Stimulated activated CD4-positive, alpha-beta T cell treated with anti-CD3 and anti-CD28 coated beads, Interleukin-15, amount 100 ng/mL, for 24 hours (primary cell): ENCODE measurements at regions not wholly inside any gene's neighbourhood (a gene's known extent, or its start where the extent isn't known, plus 50 kb on each side); places are given as distances from the start of the nearest gene placed in this dataset.
"Not testable (repeated sequence)": the region's sequence is repeated elsewhere in the genome, so short reads cannot be mapped to it uniquely, and the experiment has no call there.

Source experiments
- DNase-seq: peaks from one replicate; pipeline ENCODE4 v3.0.0-alpha.2; 2020

DNA sequence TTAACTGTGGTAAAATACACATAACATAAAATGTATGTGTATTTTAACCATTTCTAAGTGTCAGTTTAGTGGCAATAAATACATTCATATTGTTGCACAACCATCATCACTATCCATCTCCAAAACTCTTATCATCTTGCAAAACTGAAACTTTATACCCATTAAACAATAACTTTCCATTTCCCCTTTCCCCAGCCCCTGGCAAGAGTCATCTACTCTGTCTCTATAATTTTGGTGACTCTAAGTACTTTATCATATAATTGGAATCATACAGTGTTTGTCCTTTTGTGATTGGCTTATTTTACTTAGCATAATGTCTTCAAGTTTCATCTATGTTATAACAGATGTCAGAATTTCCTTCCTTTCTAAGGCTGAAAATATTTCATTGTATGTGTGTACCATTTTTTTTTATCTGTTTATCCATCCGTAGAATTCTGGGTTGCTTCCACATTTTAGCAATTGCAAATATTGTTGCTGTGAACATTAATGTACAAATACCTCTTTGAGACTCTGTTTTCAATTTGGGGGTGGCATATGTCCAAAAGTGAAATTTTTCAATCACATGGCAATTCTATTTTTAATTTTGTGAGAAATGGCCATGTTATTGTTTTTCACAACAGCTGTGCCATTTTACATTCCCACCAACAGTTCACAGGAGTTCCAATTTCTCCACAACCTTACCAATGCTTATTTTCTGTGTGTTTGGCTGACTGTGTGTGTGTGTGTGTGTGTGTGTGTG, 153.9 kb upstream of the GORAB start:
- DNase-seq = no peak

- DNase-seq = no peak
Observed at GRCh38 chr1:170385750-170386149, 146.2 kb upstream of the GORAB start.

DNA sequence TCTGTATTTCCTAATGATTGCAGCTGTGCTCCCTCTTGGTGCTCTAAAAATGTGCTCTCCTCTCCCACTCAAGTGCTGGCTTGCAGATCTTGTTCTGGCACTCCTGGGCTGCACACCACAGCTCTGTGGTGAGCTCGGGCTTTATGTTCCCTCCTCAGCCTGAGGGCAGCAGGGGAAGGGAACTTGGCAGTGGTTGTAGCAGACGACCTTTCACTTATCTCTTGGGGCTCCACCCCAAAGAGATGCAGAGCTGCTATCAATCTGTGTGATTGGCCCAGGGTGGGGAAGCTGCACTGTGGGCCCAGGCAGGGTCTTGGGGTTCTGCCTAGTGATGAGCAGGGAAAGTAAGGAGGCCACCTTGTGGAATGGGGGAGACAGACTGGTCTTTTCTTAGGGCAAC, 143.5 kb upstream of the GORAB start:
- no peak for DNase-seq

GRCh38 chr1:170395149-170395548, 136.8 kb upstream of the GORAB start:
- DNase-seq = no peak

DNA sequence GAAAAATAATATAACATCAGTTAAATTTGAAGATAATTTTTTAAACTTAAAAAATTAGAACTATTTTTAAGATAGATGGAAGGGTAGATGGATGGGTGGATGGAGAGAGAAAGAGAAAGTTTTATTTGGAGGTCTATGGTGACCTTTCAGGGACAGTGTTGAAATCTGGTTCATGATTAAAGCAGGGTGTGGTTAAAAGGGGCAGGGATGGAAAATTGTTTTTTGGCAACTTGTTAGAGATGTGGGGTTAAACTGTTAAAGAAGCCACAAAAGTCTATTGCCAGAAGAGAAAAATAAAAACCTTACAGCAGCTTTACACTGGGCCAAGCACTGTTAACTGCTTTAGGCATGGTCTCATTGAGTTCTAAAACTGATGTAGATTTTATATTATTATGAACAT, 134.9 kb upstream of the GORAB start:
- no peak for DNase-seq

DNA sequence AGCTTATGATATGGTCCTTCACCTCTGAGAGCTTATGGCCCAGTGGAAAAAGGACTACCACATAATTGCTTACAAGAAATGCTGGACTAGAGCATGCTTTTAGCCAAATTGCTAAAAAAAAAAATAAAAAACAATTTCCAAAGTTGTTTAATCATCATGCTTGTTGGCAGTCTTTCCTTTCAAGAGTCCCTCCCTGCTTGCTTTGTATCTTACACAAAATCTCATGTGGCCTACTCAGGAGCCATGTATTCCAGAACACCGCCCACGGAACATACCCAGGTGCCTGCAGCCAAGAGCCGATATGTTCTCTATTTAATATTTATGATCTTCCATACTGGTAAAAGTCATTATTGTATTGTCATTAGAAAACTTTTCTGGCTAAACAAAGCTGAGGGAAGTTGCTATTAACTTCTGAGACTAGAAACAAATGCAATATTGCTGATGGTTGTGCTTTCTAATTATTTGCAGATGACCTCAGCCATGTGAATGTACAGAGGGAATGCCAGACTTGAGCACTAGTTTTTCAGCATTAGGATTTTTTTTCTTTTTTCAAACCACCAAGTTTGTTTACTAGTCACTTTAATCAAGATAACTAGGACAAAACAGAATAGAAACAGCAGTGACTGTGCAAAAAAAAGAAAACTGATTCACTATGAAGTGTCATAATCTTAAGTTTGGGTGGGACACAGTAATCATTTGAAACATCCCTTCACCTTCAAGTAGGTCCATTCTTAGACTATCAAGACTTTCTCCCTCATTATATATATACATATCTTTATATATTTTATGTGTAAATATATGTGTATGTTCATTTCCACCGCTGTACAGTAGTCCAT, 129.3 kb upstream of the GORAB start:
- no peak for DNase-seq

GRCh38 chr1:170407138-170407537, 124.8 kb upstream of the GORAB start:
- DNase-seq = no peak

GRCh38 chr1:170407581-170407980, 124.4 kb upstream of the GORAB start:
- no peak for DNase-seq

- no peak for DNase-seq
Observed at GRCh38 chr1:170410401-170411166, 121.4 kb upstream of the GORAB start.

DNA sequence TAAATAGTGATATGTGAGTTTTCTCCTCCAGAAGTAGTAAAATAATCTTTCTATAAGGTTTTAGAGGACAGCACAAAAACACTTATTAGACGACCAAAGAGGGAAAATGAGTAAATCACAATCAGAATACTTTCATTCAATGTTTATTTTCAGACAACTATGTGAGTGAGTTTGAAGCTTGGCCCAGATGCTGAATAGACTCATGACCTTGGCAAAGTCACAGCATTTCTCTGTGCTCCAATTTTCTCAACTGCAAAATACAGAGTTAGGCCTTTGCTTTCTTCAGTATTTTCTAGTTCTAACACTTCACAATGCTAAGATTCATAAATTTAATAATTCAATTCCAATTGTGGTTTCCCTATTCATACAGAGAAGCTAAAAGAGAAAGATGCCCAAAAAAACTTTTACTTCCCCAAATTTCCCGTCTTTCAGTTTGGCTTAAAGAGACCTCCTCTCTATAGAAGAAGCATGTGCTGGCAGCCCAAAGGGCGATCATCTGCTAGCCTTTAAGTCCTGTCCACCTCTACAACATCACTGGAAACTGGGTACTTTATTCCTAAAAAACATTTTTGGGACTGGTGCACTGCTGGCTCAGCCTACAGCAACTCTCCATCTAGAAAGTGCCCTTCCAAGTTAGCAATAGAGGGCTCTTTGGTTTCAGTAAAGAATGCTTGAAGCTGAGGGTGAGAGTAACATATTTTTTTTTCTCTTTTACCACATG, 116.8 kb upstream of the GORAB start:
- DNase-seq = no peak

DNA sequence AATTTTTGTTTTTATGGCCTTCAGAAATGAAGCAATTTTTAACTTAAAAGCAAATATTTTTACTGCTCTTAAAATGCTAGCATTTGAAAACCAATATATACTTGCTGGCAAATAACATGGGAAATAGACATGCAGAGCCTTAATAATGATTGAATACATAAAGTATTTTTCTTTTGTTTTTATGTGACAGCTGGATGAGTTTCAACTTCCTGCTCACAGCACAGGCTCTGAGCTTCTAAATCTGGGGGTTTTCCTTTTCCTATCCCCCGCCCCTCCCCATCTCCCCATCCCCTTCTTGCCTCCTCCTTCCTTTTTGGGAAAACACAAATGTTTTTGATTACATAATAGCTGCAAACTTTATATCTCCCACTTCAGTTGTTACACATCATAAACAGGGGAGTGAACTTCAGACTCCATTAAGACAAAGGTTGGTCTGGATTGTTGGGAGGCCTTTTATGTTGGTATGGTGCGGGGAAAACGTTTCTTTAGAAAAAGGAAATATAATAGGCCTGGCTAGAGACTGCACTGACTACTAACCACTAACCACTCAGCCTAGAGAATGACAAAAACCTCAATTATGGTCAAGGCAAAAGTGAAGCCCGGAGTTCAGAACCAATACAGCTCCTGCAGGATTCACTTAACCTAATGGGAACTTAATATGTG, 116.1 kb upstream of the GORAB start:
- no peak for DNase-seq

DNA sequence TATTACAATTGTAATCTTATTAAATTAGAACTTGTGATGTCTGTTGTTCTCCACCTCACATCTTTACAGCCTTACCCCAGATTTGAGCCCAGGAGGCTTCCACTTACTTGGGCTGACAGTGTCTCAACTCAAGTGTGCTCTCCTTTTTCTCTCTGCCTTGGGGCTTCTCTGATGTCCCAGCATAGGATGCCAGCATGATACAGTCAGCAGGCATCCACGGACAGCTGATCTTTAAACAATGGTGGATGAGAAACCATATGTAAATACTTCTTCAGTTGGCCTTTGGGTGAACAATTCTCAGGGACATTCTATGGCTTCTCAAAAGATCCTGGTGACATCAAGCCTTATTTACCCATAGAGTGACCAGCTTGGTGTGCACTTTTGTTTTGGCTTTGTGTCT, 107.6 kb upstream of the GORAB start:
- DNase-seq = no peak

DNA sequence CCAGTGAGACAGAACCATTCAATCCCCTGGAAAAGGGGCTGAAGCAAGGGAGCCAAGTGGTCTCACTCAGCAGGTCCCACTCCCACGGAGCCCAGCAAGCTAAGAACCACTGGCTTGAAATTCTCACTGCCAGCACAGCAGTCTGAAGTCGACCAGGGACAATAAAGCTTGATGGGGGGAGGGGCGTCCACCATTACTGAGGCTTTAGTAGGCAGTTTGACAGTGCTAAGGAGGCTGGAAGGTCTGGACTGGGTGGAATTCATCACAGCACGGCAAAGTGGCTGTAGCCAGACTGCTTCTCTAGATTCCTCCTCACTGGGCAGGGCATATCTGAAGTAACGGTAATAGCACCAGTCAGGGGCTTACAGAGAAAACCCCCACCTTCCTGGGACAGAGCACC, 105.4 kb upstream of the GORAB start:
- no peak for DNase-seq

DNA sequence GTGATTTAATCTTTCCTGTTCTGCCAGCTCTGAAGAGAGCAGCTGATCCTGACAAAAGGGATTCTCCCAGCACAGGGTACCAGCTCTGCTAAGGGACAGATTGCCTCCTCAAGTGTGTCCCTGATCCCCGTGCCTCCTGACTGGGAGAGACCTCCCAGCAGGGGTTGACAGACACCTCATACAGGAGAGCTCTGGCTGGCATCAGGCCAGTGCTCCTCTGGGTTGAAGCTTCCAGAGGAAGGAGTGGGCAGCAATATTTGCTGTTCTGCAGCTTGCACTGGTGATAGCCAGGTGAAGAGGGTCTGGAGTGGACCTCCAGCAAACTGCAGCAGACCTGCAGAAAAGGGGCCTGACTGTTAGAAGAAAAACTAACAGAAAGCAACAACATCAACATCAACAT, 105.0 kb upstream of the GORAB start:
- DNase-seq = not testable (repeated sequence)

DNA sequence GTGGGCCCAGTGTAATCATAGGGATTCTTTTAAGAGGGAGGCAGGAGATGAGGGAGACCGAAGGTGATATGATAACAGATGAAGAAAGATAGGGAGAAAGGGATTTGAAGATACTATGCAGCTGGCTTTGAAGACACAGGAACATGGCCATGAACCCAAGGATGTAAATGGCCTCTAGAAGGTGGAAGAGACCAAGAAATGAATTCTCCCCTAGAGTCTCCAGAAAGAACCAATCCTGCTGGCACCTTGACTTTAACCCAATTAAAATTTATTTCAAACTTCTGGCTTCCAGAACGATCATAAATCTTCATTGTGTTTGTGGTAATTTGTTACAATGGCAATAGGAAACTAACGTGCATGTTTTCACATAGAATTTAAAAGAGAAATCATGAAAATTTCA, 95.0 kb upstream of the GORAB start:
- no peak for DNase-seq

DNA sequence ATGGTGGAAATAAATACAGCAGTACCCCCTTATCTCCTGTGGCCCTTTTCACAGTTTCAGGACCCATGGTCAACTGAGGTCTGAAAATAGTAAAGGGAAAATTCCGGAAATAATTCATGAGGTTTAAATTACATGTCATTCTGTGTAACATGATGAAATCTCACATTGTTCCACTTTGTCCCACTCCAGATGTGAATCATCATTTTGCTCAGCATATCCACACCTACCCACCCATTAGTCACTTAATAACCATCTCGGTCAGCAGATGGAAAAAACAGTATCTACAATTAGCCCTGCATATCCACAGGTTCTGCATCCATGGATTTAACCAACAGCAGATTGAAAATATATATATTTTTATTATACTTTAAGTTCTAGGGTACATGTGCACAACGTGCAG, 86.9 kb upstream of the GORAB start:
- DNase-seq = no peak

DNA sequence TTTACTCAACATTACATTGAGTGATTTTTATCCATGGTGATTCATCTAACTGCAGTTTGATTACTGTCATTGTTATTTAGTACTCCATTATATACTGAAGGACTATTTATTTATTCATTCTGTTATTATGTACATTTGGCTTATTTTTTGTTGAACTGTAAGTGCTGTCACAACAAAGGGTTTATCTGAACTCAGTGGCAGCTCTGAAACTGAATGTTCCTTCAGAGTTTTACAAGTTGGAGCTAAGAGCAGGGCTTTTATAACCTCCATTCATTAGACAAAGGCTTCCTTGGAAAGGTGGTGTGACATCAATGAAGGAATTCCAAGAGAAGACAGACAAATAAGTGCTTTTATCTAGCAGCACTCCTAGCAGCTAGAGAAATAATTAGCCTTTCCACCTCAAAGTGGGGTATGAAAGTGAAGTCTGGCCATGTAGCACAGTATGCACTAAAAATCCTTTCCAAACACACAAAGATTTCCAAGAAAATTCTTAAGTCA, 83.3 kb upstream of the GORAB start:
- no peak for DNase-seq

DNA sequence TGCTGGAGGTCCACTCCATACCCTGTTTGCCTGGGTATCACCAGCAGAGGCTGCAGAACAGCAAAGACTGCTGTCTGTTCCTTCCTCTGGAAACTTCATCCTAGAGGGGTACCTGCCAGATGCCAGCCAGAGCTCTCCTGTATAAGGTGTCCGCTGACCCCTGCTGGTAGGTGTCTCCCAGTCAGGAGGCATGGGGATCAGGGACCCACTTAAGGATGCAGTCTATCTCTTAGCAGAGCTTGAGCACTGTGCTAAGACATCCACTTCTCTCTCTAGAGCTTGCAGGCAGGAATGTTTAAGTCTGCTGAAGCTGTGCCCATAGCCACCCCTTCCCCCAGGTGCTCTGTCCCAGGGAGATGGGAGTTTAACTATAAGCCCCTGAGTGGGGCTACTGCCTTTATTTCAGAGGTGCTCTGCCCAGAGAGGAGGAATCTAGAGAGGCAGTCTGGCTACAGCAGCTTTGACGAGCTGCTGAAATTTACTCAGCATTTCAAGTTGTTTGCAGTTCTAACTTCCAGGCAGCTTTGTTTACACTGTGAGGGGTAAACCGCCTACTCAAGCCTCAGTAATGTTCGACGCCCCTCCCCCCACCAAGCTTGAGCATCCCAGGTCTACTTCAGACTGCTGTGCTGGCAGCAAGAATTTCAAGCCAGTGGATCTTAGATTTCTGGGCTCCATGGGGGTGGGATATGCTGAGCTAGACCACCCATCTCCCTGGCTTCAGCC, 74.5 kb upstream of the GORAB start:
- peak; percentile 46 for DNase-seq

GRCh38 chr1:170460001-170460400, 72.0 kb upstream of the GORAB start:
- DNase-seq = no peak

GRCh38 chr1:170460414-170461155, 71.4 kb upstream of the GORAB start:
- DNase-seq = no peak

GRCh38 chr1:170461291-170461747, 70.6 kb upstream of the GORAB start:
- DNase-seq = no peak
